Medulla oblongata (tissue), 1 donor: ENCODE measurements at regions not wholly inside any gene's neighbourhood (a gene's known extent, or its start where the extent isn't known, plus 50 kb on each side); places are given as distances from the start of the nearest gene placed in this dataset.
"Not testable (repeated sequence)": the region's sequence is repeated elsewhere in the genome, so short reads cannot be mapped to it uniquely, and the experiment has no call there.

Experiments
- DNase-seq: peaks from one replicate; pipeline ENCODE4 v3.0.0-alpha.2; 2015; ENCODE audit errors: extremely low spot score

DNA sequence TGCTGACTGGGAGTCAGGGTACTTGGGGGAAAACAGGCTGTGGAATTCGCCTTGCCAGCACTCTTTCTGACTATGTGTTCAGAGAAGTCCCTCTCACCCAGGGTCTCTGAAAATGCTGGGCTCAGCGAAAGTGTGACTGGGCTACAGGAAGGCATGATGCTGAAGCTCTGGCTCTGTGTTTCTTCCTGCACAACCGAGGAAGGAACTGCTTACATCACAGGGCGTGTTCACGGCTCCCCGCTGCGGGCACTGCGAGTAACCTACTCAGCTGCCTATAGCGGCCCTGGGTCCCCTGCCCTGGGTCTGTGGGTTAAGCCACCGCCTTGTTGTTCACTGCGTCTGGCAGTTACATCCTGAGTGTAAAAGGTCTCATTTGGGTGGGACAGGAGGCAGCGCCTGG is 222.4 kb upstream of the IRX4 start:
- no peak for DNase-seq

DNA sequence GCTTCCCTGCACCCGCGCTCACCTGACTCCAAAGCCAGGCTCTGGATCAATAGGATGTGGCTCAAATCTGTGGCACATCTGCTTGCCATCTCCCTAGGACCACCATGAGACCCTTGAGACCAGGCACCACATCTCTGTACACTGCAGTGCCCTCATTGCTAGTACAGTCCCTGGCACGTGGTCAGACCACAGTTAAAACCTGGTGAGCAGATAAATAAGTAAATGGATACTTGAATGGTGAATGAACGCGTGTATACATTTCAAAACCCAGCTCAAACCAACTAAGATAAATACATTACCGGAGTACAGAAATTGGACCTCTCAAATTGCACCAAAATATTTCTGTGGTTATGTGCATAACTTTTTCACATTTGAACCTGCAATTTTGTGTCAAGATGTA is 221.2 kb upstream of the IRX4 start:
- no peak for DNase-seq

- no peak for DNase-seq
These were observed 220.4 kb upstream of the IRX4 start for GRCh38 chr5:2102819-2103776.

- no peak for DNase-seq
These were observed 219.0 kb upstream of the IRX4 start for GRCh38 chr5:2101685-2102084.

DNA sequence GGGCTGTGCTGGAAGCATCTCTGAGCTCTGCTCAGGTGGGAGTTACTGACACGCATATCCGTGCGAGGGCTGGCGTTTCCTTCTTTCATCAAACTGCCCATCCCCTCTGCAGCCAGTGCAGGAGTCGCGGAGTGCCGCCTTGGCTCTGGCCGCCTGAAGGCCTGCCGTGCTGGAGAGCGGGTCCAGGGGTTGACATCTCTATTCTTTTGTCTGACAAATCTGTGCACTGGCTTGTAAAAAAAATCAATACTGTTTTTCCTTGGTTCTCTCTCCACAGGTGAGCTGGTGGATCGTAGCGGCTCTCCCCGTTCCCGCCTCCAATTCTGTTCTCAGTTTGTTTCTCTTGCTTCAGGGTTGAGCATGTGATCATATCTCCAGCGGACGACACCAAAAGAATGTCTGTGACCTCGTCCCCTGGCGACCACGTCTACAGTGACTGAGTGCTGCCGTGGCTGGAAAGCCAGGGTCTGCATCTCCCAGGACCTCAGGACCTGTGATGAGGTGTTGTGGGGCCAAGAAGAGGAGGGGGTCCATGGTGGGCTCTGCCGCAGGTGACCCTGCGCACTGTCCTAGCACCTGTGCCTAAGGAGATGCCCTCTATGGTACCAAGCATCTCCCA is 214.3 kb upstream of the IRX4 start:
- no peak for DNase-seq

- no peak for DNase-seq
These were observed 212.3 kb upstream of the IRX4 start for GRCh38 chr5:2095011-2095410.

GRCh38 chr5:2094616-2094995 is 211.9 kb upstream of the IRX4 start:
- DNase-seq, result no peak

GRCh38 chr5:2093859-2094615 is 211.3 kb upstream of the IRX4 start:
- DNase-seq, result no peak

DNA sequence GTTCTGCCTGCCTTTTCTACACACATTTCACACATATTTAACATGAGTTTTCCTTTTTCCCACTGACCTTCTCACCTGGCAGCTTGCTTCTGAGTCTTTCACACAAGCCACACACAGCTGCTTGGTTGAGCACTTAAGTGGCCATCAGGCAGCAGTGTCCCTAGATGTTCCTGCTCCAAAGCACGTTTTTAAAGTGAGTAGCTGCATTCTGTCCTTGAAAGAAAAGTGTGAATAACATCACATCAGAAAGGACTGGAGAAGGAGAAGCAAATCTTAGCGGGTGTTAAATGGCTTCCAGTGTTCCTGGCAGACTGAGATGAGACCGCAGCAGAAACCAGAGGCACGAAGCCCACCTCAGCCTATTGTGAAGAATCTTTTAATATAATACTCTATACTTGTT is 209.2 kb upstream of the IRX4 start:
- DNase-seq, result no peak

DNA sequence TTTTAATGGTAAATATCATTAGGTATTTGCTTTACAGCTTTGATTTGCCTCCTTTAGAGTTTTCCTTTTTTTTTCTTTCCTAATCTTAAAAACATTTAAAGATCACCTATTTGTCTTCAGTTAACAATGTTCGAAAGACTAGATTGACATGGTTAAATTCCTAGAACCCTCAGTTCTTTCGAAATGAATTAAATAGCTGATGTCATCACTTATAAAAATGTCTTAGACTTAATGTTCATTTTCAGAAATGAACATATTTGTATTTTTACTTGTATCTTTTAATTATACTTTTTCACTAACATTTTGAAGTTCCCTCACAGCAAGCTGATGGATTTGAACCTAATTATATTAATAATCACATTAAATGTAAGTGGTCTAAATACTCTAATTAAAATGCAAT is 205.3 kb upstream of the IRX4 start:
- no peak for DNase-seq

GRCh38 chr5:2075365-2075764 is 192.6 kb upstream of the IRX4 start:
- DNase-seq, result no peak

DNA sequence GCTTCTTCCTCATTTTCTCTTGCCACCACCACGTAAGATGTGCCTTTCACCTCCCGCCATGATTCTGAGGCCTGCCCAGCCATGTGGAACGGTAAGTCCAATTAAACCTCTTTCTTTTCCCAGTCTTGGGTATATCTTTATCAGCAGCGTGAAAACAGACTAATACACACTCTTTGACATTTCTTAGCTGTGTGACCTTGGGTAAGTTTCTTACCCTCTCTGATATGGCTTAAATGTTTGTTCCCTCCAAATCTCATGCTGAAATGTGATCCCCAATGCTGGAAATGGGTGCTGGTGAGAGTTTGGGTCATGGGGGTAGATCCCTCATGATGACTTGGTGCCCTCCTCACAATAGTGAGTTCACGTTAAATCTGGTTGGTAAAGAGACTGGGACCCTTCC is 188.8 kb upstream of the IRX4 start:
- DNase-seq, result no peak

GRCh38 chr5:2070787-2071186 is 188.1 kb upstream of the IRX4 start:
- not testable (repeated sequence) for DNase-seq

DNA sequence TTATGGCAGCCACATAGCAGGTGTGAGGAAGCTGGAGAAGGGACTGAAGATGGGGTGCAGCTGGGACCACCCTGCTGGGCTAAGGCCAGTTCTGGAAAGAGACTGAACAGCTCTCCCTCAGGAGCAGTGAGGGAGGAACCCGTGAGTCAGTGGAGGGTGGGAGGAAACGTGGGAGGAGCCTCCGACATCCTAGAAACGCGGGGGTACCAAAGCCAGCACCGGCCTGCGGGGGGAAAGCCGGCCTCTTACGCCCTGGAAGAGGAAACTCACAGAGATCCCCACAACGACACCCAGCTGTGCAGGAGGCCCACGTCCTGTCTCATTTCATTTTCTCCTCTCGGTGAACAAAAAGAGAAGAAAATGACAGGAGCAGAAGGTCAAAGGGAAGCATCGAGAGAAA is 185.8 kb upstream of the IRX4 start:
- DNase-seq, result no peak

GRCh38 chr5:2066373-2066772 is 183.6 kb upstream of the IRX4 start:
- DNase-seq, result no peak

- not testable (repeated sequence) for DNase-seq
These were observed 180.7 kb upstream of the IRX4 start for GRCh38 chr5:2063380-2063779.

GRCh38 chr5:2052687-2053086 is 170.0 kb upstream of the IRX4 start:
- no peak for DNase-seq

GRCh38 chr5:2049876-2050275 is 167.2 kb upstream of the IRX4 start:
- DNase-seq, result no peak

- DNase-seq, result no peak
These were observed 165.9 kb upstream of the IRX4 start for GRCh38 chr5:2048664-2049063.

DNA sequence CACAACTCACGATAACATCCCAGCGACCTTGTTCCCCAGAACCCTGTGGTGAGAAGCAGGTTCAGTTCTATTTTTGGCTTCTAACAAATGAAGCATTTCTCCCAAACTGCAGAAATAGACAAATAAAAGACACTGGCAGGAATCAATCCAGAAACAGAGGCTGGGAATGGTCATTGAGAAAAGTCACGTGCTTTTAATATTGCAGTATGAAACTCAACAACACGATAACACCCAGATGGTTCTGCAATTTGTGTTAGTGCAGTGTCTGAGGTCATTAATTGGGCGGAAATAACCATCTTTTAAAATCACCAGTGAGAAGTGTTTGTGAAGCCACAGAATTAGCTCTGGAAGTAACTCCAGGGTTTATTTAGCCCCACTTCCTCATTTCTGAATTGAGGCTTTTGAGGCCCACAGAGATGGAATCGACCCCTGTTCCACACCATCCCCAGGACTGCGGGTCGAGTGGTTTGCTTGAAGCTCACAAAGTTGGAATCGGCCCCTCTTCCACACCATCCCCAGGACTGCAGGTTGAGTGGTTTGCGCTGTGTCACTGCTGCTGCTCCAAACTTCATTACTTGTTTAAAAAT is 164.7 kb upstream of the IRX4 start:
- DNase-seq, result no peak

DNA sequence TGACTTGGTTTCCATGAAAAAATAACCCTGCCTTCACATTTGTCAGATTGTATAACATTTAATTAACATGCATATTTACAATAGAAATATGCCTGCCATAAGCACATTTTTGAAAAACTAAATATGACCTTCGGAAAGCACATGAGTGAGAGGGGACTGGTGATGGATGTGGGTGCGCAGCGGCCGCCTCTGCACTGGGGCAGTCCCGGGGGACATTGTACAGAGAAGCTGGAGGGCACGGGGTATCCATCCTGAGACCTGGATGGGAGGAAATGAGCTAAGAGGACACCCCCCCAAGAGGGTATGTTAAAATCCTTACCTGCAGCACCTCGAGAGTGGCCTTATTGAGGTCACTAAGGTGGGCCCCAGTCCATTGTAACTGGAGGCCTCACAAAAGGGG is 161.3 kb upstream of the IRX4 start:
- DNase-seq, result no peak

- DNase-seq, result no peak
These were observed 156.4 kb upstream of the IRX4 start for GRCh38 chr5:2039180-2039531.
